NAMALWA (cell line): ENCODE measurements at regions not wholly inside any gene's neighbourhood (a gene's known extent, or its start where the extent isn't known, plus 50 kb on each side); places are given as distances from the start of the nearest gene placed in this dataset.

Experiments
- DNase-seq: peaks from one replicate; pipeline ENCODE4 v3.0.0-alpha.2; 2015; ENCODE audit warnings: low spot score

GRCh38 chr12:31781894-31782540 is 53.2 kb upstream of the AMN1 start:
- DNase-seq, result no peak

GRCh38 chr12:31780096-31780495 is 51.3 kb upstream of the AMN1 start:
- no peak for DNase-seq

- no peak for DNase-seq
These were observed 49.9 kb upstream of the AMN1 start for GRCh38 chr12:31778687-31779086.
